ENCODE measurements at regions not wholly inside any gene's neighbourhood (a gene's known extent, or its start where the extent isn't known, plus 50 kb on each side); places are given as distances from the start of the nearest gene placed in this dataset.

DNA sequence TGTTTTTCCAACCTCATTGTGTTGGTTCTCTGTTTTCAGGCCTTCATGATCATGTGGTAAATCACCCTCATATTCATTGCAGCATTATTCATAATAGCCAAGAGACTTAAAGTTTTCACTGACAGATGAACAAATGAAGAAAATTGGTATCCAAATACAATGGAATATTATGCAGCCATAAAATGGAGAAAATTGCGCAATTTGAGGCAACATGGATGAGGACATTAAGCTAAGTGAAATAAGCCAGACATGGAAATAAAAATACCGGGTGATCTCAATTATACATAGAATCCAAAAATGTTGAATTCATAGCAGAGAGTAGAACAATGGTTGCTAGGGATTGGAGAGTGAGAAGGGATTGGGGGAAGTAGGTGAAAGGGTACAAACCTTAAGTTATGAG, 491.9 kb upstream of the KCNMB2 start:
- Mint-ChIP-seq H3K36me3 (ENCODE audit: low read depth) (peaks cover 3% of the 10 kb centered on the region), H3K27me3 (peaks cover 5% of the 10 kb centered on the region), H3K27ac (no peak overlapping the region), H3K4me3 (no peak overlapping the region), H3K4me1 (no peaks in the 10 kb centered on the region)
- no peak for DNase-seq
- no peaks in the 10 kb centered on the region for H3K9me3 ChIP-seq (ENCODE audit: control insufficient read depth, low read length, poor library complexity, severe bottlenecking)
- ATAC-seq = no peak

- H3K4me3 Mint-ChIP-seq = no peak overlapping the region
- no peak overlapping the region for H3K27ac Mint-ChIP-seq
- ATAC-seq = no peak
- peaks cover 5% of the 10 kb centered on the region for H3K27me3 Mint-ChIP-seq
- no peak for DNase-seq
- no peaks in the 10 kb centered on the region for H3K4me1 Mint-ChIP-seq
- peaks cover 3% of the 10 kb centered on the region for H3K36me3 Mint-ChIP-seq (ENCODE audit: low read depth)
- no peaks in the 10 kb centered on the region for H3K9me3 ChIP-seq (ENCODE audit: control insufficient read depth, low read length, poor library complexity, severe bottlenecking)
These were observed 488.7 kb upstream of the KCNMB2 start for GRCh38 chr3:178047496-178047895.

- H3K27me3 Mint-ChIP-seq = peaks cover 5% of the 10 kb centered on the region
- H3K27ac Mint-ChIP-seq = no peak overlapping the region
- H3K4me1 Mint-ChIP-seq = no peaks in the 10 kb centered on the region
- no peaks in the 10 kb centered on the region for H3K9me3 ChIP-seq (ENCODE audit: control insufficient read depth, low read length, poor library complexity, severe bottlenecking)
- DNase-seq = no peak
- no peak overlapping the region for H3K4me3 Mint-ChIP-seq
- H3K36me3 Mint-ChIP-seq (ENCODE audit: low read depth) = no peaks in the 10 kb centered on the region
- no peak for ATAC-seq
These were observed 487.5 kb upstream of the KCNMB2 start for GRCh38 chr3:178048768-178049167.

GRCh38 chr3:178054471-178054870, 481.8 kb upstream of the KCNMB2 start:
- peaks cover 2% of the 10 kb centered on the region for H3K4me1 Mint-ChIP-seq
- no peak for ATAC-seq

DNA sequence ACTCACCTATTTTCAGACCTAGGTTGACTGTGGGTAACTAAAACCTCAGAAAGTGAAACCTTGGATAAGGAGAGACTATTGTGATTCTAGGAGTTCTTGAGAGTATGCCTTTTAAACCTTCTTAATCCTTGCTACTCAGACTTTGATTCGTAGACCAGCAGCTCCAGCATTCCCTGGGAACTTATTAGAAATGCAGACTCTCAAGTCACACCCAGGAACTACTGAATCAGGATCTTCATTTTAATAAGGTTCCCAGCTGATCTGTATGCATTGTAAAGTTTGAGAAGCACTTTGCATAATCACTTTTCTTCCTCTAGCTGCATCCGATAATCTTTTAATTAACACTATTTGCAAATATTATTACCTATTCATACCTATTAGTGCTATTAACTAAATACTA, 480.3 kb upstream of the KCNMB2 start:
- no peaks in the 10 kb centered on the region for H3K36me3 Mint-ChIP-seq (ENCODE audit: low read depth)
- H3K4me3 Mint-ChIP-seq = no peak overlapping the region
- no peaks in the 10 kb centered on the region for H3K9me3 ChIP-seq (ENCODE audit: control insufficient read depth, low read length, poor library complexity, severe bottlenecking)
- no peak overlapping the region for H3K27ac Mint-ChIP-seq
- ATAC-seq (no peak), DNase-seq (no peak)
- no peaks in the 10 kb centered on the region for H3K27me3 Mint-ChIP-seq
- H3K4me1 Mint-ChIP-seq = peaks cover 2% of the 10 kb centered on the region

More at GRCh38 chr3:178054471-178054870, 481.8 kb upstream of the KCNMB2 start:
- no peaks in the 10 kb centered on the region for H3K27me3 Mint-ChIP-seq
- H3K9me3 ChIP-seq (ENCODE audit: control insufficient read depth, low read length, poor library complexity, severe bottlenecking) = no peaks in the 10 kb centered on the region
- DNase-seq = no peak
- no peaks in the 10 kb centered on the region for H3K36me3 Mint-ChIP-seq (ENCODE audit: low read depth)
- H3K27ac Mint-ChIP-seq = no peak overlapping the region
- no peak overlapping the region for H3K4me3 Mint-ChIP-seq

DNA sequence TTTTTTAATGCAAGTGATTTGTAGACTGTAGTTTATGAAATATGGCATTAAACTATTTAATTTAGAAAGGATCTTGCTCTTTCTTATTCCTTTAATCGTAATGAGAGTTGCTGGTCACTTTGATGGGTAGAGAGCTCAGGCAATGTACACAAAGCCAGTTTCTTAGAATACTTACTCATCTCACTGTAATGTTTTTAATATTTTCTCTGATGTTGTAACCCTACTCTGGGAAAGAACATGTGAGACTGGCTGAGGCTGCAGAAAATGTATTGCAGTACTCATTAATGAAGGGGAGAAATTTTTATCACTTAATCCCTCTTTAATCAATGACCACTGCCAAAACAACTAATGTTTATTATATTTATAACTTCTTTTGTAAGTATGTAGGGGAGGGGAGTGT, 479.4 kb upstream of the KCNMB2 start:
- DNase-seq (no peak), ATAC-seq (no peak)
- Mint-ChIP-seq H3K27me3 (no peaks in the 10 kb centered on the region), H3K27ac (no peak overlapping the region), H3K4me3 (no peak overlapping the region), H3K36me3 (ENCODE audit: low read depth) (no peaks in the 10 kb centered on the region), H3K4me1 (peaks cover 2% of the 10 kb centered on the region)
- H3K9me3 ChIP-seq (ENCODE audit: control insufficient read depth, low read length, poor library complexity, severe bottlenecking) = no peaks in the 10 kb centered on the region

DNA sequence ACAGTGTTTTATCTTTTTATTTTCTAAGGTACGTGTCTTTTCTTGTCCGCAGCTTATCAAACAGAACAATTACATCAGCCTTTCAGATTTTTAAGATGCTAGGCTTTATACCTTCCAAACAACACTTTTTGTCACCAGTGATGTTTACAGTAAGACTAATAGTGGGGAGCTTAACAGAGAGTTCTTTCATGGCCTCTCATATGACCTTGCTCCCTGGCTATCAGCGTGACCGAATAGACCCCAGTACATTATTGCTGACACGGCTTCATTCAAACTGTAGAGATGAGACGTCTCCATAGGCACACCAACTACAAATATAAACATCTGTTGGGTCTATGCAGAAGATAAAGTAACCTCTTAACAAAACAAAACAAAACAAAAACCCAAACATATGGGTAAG, 477.6 kb upstream of the KCNMB2 start:
- ATAC-seq = no peak
- Mint-ChIP-seq H3K27me3 (no peaks in the 10 kb centered on the region), H3K27ac (no peak overlapping the region), H3K4me1 (peaks cover 2% of the 10 kb centered on the region), H3K36me3 (ENCODE audit: low read depth) (no peaks in the 10 kb centered on the region), H3K4me3 (no peak overlapping the region)
- H3K9me3 ChIP-seq (ENCODE audit: control insufficient read depth, low read length, poor library complexity, severe bottlenecking) = no peaks in the 10 kb centered on the region
- no peak for DNase-seq

- peaks cover 2% of the 10 kb centered on the region for H3K4me1 Mint-ChIP-seq
- H3K27ac Mint-ChIP-seq = no peak overlapping the region
- ATAC-seq = no peak
- DNase-seq = no peak
- no peaks in the 10 kb centered on the region for H3K36me3 Mint-ChIP-seq (ENCODE audit: low read depth)
- H3K4me3 Mint-ChIP-seq = no peak overlapping the region
- no peaks in the 10 kb centered on the region for H3K27me3 Mint-ChIP-seq
- no peaks in the 10 kb centered on the region for H3K9me3 ChIP-seq (ENCODE audit: control insufficient read depth, low read length, poor library complexity, severe bottlenecking)
These were observed 477.1 kb upstream of the KCNMB2 start for GRCh38 chr3:178059119-178059518.

GRCh38 chr3:178059836-178060235, 476.4 kb upstream of the KCNMB2 start:
- no peaks in the 10 kb centered on the region for H3K27me3 Mint-ChIP-seq
- H3K27ac Mint-ChIP-seq = no peak overlapping the region
- H3K4me1 Mint-ChIP-seq = no peaks in the 10 kb centered on the region
- ATAC-seq = no peak
- no peaks in the 10 kb centered on the region for H3K9me3 ChIP-seq (ENCODE audit: control insufficient read depth, low read length, poor library complexity, severe bottlenecking)
- H3K4me3 Mint-ChIP-seq = no peak overlapping the region
- no peaks in the 10 kb centered on the region for H3K36me3 Mint-ChIP-seq (ENCODE audit: low read depth)
- DNase-seq = no peak

DNA sequence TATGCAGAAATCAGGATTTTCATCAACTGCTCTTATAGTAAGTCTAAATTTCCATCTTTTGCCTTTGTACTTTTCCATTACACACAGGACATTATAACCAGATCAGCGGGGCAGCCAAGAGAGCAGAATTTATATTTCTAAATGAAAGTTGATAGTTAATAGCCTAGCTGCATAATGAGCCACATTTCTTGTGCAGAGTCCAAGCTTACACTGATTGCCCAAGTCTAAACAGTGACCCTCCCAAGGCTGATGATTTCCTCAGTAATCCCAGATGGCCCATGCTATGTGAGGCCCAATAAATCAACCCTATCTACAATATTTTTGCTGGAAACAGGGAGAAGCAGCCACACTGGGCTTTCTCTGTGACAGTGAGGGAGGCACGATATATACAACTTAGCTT, 475.8 kb upstream of the KCNMB2 start:
- no peaks in the 10 kb centered on the region for H3K9me3 ChIP-seq (ENCODE audit: control insufficient read depth, low read length, poor library complexity, severe bottlenecking)
- Mint-ChIP-seq H3K4me3 (no peak overlapping the region), H3K27me3 (no peaks in the 10 kb centered on the region), H3K36me3 (ENCODE audit: low read depth) (no peaks in the 10 kb centered on the region), H3K27ac (no peak overlapping the region), H3K4me1 (no peaks in the 10 kb centered on the region)
- DNase-seq = no peak
- ATAC-seq = no peak

- no peak overlapping the region for H3K27ac Mint-ChIP-seq
- H3K36me3 Mint-ChIP-seq (ENCODE audit: low read depth) = no peaks in the 10 kb centered on the region
- ATAC-seq (no peak), DNase-seq (no peak)
- H3K4me3 Mint-ChIP-seq = no peak overlapping the region
- no peaks in the 10 kb centered on the region for H3K27me3 Mint-ChIP-seq
- no peaks in the 10 kb centered on the region for H3K9me3 ChIP-seq (ENCODE audit: control insufficient read depth, low read length, poor library complexity, severe bottlenecking)
- no peaks in the 10 kb centered on the region for H3K4me1 Mint-ChIP-seq
These were observed 474.1 kb upstream of the KCNMB2 start for GRCh38 chr3:178062126-178062525.

DNA sequence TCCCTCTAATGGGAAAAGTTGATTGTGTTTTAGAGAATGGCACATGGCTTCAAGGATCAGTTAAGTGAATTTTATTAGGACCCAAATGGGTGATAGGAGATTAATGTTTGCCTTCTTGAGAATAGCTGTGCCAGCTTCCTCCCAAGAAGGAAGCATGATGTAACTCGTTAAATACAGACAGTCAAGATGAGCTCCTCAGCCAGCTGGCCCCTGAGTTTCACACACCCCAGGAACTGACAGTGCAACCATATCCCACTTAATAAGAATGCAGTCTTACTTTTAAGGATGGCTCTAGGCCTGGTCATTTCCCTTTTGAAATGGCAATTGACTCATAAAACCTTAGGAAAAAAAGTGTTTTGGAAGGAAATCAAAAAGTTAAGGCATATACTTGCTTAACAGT, 472.8 kb upstream of the KCNMB2 start:
- no peaks in the 10 kb centered on the region for H3K9me3 ChIP-seq (ENCODE audit: control insufficient read depth, low read length, poor library complexity, severe bottlenecking)

GRCh38 chr3:178067721-178068120, 468.5 kb upstream of the KCNMB2 start:
- no peak for DNase-seq
- peaks cover 8% of the 10 kb centered on the region for H3K27me3 Mint-ChIP-seq
- no peaks in the 10 kb centered on the region for H3K9me3 ChIP-seq (ENCODE audit: control insufficient read depth, low read length, poor library complexity, severe bottlenecking)
- H3K27ac Mint-ChIP-seq = no peak overlapping the region
- peaks cover 5% of the 10 kb centered on the region for H3K36me3 Mint-ChIP-seq (ENCODE audit: low read depth)
- H3K4me1 Mint-ChIP-seq = no peaks in the 10 kb centered on the region
- no peak overlapping the region for H3K4me3 Mint-ChIP-seq
- ATAC-seq = no peak

More for the DNA sequence above, 472.8 kb upstream of the KCNMB2 start:
- Mint-ChIP-seq H3K36me3 (ENCODE audit: low read depth) (no peaks in the 10 kb centered on the region), H3K27me3 (no peaks in the 10 kb centered on the region), H3K4me3 (no peak overlapping the region), H3K27ac (no peak overlapping the region), H3K4me1 (no peaks in the 10 kb centered on the region)
- no peak for ATAC-seq
- DNase-seq = no peak

- peaks cover 8% of the 10 kb centered on the region for H3K27me3 Mint-ChIP-seq
- peaks cover 5% of the 10 kb centered on the region for H3K36me3 Mint-ChIP-seq (ENCODE audit: low read depth)
- no peak overlapping the region for H3K27ac Mint-ChIP-seq
- no peak for DNase-seq
- H3K4me1 Mint-ChIP-seq = peaks cover 4% of the 10 kb centered on the region
- no peak for ATAC-seq
- no peaks in the 10 kb centered on the region for H3K9me3 ChIP-seq (ENCODE audit: control insufficient read depth, low read length, poor library complexity, severe bottlenecking)
- H3K4me3 Mint-ChIP-seq = no peak overlapping the region
These were observed 463.6 kb upstream of the KCNMB2 start for GRCh38 chr3:178072391-178073305.
